Neural cell (in vitro differentiated cells): ENCODE measurements at regions not wholly inside any gene's neighbourhood (a gene's known extent, or its start where the extent isn't known, plus 50 kb on each side); places are given as distances from the start of the nearest gene placed in this dataset.
"Not testable (repeated sequence)": the region's sequence is repeated elsewhere in the genome, so short reads cannot be mapped to it uniquely, and the experiment has no call there.

ENCODE experiments used
- CTCF ChIP-seq: fragments of 450-650 bp; IDR thresholded peaks from 2 replicates; pipeline ENCODE4 v1.5.1; 2014; ENCODE audit warnings: antibody characterized with exemption, mild to moderate bottlenecking, moderate library complexity; ENCODE audit not compliant: poor library complexity, severe bottlenecking
- TAF1 ChIP-seq: IDR thresholded peaks from 2 replicates; pipeline ENCODE4 v1.6.1; 2012; ENCODE audit warnings: low read depth

- TF ChIP-seq TAF1, CTCF: not testable (repeated sequence)
Observed at GRCh38 chr2:111424851-111425309, 304.2 kb downstream of the BCL2L11 start.
